SKM-1 (cell line): ENCODE measurements at regions not wholly inside any gene's neighbourhood (a gene's known extent, or its start where the extent isn't known, plus 50 kb on each side); places are given as distances from the start of the nearest gene placed in this dataset.

ENCODE experiments used
- DNase-seq: peaks from one replicate; lab custom pipeline; 2025; ENCODE audit not compliant: unreplicated experiment; lab: John Stamatoyannopoulos, UW

DNA sequence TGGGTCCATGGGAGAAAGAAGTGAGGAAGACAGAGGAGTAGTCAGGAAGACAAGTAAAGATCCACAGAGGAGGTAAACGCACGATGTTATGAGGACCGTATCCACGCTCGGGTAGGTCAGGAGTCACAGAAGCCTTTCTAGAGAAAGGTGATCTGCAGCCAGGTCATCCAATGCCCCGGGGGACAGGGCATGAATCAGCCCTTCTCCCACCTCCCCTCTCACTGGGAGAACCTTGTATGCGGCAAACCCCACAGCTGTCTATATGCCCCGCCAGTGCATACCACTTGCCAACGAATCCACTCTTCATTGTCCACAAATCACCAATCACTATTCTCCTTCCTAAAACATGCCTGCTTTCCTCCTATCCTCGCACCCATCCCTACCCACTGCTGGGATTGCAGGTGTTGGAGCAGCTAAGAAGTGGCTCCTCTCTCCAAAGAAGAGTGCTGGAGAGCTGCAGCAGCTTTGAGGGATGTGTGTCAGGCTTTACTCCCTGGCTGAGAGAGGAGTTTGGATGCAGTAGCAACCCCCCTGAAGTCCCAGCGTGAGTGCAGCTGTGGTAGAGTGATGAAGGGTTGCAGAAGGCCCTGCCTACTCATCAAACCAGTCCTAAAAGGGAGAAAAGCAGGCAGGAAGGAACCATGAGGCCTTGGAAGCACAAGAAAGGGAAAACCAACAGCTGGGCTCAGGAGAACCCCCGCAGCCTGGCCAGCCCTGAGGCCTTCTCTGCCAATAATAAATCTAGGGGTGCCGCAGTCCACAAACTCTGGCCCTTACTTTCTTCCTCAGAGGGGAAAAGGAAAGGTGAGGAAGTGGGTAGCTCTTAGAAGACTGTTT, 102.2 kb upstream of the GADD45A start:
- no peak for DNase-seq

DNA sequence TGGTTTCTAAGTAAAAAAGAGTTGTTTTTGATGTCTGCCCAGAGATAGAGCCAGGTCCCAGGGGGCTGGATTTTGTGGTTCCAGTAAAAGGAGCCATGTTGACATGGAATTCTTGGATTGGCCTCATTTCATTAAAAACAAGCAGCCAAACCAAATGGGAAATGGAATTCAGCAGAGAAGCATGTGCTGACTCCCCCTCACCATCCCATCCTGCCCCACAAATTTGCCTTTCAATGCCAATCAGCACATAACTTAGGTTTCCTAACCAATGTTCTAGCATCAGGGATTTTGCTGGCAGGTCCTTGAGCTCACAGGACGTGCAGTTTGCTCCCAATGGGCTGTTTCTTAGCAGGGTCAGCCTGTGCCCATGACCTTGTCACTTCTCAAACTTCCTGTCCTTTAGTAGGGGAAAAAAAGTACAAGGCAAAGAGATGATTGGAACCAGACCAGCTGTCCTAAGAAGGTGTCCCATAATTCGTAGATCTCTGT, 101.5 kb upstream of the GADD45A start:
- DNase-seq: no peak

DNA sequence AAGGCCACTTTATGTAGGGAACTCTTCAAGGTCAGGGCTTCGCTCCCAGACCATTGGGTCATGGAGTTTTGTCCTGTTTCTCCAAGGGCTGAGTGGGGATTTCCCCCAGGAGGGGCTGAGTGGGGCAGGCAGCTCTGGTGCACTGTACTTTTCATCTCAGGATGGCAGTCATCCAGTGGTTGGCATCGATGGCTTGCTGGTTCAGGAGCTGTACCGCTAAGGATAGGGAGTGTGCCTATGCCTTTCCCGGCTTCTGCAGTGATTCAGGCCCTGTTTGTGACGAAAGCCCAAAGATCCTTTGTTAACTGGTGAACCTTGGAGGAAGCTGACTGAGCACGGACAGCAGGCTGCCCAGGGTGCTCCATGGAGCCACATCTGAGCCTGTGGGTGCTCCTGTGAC, 100.1 kb upstream of the GADD45A start:
- DNase-seq: no peak

DNA sequence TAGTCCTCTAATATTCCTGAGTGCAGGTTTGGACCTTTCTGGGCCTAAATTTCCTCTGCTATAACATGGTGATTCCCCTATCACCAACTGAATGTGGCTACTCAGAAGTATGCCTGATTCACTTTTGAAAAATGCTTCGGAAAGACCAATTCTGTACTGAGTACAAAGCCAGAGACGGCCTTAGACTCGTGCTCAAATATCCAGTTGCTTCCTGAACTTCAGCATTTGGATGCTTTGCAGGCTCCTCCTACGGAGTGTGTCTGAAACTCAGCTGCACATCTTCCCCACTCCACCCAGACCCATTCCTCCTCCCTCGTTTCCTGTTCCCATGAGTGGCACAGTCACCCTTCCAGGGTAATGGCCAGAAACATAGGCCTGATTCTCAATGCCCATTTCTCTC, 98.4 kb upstream of the GADD45A start:
- DNase-seq: no peak

DNA sequence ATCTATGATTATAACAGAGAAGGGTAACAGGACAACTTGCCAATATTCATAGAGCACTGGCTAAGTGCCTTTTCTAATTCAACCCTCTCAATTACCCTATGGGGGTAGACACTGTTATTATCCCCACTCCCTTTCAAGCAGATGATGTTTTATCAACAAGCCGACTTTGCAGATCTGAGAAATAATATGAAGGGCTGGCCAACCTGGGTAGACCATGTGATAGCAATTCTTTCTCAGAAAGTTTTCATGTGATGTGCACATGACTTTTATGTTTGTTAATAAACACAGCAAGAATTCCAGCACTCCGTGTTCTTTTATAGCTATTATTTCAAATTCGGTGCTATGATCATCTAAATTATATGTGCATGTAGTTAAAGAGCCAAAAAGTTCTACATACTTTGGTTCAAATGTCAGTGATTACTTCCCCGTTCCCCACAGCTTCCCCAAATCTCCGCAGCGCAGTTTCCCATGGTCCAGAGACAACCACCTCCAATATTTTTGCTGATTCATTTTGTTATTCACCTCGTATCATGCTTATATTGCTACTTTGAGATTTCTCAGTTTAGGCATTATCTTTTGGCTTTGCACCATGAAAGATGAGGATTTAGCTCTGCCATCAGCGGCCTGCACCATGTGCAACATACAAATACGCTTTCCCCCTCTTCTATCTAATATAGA, 96.7 kb upstream of the GADD45A start:
- no peak for DNase-seq

DNA sequence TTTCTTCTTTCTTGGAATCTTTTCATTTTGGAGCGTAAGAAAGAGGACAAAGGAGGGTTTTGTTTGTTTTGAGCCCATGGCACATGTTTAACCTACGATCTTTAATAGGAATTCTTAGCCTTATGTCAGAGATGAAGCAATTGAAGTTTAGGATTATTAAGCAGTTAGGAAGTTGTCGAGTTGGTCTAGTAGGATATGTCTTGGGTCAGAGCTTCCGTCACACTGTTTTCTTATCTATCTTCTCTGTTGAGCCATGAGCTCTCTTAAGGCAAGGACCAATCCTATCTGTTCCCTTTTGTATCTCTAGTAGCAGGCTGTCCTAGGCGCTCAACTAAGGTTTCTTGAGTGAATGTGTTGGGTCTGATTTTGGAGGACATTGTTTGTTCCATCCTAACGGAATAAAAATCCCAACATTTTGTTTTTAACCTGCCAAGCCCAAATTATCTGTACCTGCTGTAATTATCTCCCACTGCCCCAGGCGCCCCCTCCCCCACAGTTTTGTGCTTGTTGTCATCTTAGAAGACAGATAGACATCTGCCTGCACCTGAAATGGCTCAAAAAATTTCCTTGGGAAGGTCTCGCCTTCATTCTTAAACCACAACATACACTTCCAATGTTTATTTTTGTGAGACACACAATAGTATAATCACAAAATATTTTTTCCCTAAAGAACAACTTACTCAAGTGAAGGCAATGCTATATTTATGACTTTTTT, 95.3 kb upstream of the GADD45A start:
- no peak for DNase-seq

DNA sequence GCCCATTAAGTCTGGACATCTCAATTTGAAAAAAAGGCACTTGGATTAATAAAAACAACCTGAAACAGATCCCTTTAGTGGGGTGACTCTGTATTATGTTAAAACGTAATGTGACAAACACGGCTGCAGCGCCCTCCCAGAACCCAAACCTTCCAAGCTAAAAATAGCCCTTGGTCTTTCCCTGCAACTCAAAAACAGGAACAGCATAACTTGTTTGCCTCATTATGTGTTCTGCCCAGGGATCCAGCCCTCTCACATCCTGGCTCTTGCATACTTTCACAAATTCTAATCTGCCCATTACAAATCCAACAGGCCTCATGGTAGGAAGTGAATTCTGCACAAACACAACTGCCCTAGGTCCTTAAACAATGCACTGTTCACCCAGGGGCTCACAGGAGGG, 94.7 kb upstream of the GADD45A start:
- DNase-seq: peak; percentile 60

DNA sequence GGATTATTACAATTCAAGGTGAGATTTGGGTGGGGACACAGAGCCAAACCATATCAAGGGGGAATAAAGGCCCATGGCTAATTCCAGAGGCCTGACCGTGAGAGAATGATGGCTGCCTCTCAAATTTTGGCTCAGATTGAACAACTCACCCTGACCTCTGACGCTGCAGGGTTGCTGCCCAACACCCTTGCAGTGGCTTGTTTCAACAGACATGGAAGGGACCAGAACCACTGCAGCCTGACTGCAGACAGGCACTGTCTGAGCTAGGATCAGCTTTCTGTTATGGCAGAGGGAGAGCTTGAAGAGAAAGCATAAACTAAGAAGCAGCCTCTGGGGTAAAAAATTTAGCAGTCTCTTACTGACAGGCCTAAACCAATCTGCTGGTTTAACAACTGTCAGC, 90.2 kb upstream of the GADD45A start:
- no peak for DNase-seq

DNA sequence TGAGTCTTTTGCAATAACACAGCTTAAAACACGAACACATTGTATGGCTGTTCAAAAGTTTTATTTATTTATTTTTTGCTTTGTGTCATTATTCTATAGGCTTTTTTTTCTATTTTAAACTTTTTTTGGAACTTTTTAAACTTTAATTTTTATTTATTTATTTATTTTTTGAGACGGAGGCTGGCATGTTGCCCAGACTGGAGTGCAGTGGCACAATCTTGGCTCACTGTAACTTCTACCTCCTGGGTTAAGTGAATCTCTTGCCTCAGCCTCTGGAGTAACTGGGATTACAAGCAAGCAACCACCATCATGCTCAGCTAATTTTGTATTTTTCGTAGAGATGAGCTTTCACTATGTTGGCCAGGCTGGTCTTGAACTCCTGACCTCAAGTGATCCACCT, 88.3 kb upstream of the GADD45A start:
- DNase-seq: no peak

DNA sequence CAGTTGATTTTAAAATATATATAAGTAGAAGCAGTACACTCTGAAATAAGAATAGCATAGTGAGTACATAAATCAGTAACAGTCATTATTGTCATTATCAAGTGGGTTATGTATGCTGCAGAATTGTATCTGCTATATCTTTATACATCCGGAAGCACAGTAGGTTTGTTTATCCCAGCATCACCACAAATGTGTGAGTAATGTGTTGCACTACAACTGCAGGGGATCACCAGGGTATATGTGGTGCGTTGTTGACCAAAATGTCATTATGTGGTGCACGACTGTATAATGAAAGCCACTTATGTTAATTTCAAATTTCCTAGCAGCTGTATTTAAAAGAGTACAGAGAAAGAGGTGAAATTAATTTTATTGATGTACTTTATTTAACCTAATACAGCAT, 87.7 kb upstream of the GADD45A start:
- DNase-seq: no peak

DNA sequence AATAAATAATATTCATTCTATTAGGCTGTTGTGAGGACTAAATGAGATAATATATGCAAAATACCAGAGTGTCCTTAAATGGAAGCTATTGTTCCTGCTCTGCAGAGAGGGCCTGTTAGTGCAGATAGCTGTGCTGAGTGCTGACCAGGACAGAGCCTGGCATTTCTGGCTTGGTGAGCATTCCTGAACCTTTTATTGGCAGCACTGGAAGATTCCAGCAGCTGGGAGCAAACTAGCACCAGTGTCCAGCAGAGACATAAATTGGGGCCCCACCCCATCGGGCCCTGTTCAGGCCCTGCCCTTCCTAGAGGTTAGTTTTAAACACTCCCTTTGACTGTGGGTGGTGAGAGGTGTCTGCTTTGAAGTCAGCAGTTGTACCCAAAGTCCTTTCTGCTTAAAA, 85.9 kb upstream of the GADD45A start:
- DNase-seq: no peak

DNA sequence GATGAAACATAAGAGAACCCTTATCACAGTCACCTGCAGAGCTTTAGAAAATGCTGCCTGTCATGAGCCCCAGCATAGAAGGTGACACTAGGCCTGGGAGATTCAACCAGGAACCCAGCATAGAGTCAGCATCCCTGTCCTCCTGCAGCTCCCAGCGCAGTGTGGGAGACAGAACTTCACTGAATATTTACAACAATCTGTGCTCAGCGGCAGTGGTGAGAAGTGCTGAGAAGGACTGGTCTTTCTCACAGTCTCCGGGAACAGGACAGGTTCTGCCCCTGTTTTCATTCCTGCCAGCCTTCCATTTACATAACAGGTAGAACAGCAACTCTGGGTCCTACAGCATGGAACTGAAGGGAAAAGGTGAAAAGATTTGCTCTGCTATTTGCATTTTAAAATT, 83.5 kb upstream of the GADD45A start:
- DNase-seq: no peak

DNA sequence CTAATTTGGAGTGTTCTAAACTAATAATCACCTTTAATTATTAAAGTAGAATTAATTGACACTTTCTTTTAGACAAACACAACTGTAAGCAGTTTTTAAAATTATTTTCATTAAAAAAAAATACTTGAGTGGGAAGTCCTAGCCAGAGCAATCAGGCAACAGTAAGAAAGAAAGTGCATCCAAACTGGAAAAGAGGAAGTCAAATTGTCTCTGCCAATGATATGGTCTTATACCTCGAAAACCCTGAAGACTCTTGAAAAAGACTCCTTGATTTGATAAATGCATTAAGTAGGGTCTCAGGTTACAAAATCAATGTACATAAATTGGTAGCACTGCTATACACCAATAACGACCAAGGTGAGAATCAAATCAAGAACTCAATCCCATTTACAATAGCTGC, 83.0 kb upstream of the GADD45A start:
- DNase-seq: no peak

DNA sequence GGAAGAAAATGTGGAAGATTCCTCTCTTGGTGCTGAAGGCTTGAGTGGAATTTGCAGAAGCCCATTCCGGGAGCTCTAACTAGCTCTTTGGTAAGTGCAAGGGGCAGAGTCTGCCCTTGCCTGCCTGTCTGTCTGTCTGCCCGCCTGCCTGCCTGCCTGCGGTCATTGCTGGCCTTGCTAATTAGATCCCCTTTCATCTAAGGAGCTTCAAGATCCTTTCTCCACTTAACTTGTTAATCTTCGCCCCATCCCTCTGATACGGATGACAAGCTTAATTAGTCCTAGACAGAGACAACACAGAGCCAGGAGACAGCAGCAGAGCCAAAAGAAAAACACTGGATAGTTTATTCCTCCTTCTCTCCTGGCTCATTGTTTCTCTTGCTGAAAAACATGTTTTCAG, 80.2 kb upstream of the GADD45A start:
- DNase-seq: no peak

DNA sequence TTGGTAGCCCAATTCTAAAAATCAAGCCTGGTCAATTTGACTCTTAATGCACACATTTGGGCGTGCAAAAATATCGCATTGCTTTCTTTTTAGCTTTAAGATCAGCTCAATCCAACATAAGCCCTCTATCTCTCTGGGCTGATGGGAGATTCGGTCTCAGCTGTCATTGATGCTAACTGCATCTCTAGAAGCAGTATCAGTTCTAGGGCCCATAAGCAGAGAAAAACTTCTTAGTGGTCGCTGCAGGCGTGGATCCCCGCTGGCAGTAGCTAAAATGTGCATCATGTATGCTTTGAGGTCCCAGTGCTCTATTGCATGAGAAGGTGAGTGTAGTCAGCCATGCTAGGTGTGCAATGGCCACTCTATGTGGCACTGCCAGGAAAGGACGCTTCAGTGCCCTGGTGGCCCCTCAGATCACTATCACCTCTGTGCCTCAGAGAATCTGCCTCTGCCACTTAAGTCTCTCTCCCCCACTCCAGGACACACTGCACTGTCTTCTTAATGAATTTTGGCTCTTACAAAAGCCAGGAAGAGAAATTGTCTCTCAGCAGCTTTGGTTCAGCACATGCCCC, 79.7 kb upstream of the GADD45A start:
- DNase-seq: no peak

DNA sequence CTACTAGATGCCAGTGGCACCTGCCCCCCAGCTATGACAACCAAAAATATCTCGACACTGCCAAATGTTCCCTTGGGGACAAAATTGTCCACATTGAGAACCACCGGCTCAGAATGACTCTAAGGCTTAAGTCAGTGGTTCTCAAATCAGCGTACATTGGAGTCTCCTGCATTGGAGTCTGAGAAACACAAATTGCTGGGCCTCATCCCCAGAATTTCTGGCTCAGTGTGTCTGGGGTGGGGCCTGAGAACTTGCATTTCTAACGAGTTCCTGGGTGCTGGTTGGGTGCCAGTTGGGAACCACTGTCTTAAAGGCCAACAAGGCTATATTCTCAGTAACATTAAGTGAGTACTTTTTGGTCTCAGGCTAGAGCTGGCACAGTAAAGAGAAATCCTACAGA, 77.7 kb upstream of the GADD45A start:
- DNase-seq: no peak

DNA sequence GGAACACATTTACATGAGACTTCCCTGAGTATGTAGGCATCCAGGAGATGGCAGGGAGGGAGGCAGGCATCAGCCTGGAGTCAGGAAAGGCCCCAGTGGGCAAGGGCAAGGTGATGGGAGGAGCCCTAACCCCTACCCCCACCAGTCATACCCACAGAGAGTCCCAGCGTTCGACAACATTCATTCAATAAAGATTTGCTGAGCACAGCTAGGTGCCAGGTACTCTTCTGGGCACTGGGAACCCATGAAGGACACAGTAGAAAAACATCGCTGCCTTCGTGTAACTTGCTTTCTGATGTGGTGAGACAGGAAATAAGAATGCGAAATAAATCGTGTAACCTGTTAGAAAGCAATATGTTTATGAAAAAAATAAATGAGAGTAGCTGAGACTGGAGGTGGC, 77.3 kb upstream of the GADD45A start:
- no peak for DNase-seq

DNA sequence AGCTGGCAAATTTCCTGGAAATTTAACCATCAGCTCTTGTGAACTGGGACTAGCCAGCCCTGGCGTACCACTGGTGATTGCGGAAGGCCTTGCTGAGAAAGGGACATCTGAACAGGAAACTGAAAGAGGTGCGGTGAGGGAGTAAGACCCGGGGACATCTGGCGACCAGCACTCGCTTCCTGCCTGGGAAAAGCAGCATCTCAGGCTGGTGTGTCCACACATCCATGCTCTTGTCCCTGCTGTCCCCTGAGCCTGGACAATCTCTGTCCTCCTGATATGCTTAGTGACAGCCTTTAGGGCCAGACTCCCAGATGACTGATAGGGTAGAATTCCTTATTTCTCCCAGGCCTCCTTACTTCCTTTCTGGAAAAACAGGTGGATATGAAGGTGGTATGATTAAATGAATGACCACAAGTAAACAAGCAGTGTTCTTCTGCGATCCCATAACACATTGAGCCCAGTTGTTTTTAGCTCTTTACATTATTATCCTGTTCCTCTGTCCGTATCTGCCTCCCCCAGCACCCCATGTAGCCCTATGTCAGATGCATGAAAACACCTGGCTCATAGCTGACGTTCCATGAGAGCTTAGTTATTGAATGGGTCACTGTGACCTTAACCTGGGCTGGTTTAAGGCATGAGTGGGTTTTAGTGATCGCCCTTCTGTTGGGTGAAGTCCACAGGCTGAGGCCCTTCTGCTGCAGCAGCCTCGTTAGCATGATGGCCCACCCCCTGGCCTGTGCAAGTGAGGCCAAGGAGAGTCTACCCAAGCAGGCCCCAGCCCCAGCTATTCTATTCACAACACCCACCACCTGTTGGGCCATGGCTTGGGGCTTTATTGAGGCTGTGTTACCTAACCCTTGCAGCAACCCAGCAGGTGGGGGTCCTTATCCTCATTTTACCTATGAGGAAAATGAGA, 76.1 kb upstream of the GADD45A start:
- DNase-seq: no peak

DNA sequence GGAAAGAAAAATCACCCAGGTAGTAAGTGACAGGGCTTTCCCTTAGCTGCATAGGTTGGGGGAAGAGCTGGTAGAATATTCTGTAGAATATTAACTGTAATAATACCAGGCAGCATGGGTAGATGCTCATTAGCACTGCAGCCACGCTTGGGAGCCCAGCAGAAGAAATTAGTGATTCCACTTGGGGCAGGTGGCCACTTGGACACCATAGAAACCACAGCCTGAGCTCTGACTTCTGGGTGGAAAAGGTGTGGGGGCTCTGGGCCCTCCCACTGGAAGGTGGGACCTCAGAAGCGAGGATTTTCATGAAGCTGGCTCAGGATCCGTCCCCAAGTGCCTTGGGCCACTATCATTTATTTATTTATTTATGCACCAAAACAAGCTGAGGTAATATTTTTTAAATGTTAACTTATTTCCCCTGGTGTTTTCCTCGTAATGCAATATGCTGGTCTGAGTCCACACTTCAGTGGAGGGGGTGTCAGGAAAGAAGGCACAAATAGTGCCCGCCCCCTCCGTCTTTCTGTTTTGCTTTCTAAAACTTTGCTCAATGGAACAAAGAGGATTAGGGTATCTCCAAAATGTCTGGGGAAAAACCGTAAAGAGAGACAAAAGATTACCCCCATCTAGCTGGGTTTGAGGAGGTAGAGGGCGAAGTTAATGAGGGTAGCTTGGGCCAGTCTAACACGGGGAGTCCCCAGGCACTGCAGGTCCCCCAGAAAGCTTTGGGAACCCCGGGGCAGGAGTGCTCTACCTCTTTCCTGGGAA, 75.2 kb upstream of the GADD45A start:
- no peak for DNase-seq

DNA sequence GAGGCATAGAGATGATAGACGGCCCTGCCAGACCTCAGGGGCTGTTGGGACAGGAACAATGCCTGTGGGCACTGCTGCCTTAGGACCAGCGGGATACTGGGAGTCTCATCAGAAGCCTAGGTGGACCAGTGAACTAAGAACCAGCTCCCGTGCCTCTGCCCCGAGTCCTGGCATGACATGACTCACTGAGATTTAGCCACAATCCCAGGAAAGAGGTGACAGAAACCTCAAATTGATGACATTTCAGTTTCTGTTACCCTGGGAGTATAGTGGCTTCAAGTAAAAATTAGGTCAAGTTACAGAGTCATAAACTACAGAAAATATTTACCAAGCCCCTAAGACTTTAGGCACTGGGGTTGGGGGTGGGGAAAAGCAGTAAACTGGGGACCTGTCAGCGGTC, 74.6 kb upstream of the GADD45A start:
- no peak for DNase-seq
